Fibroblast of the conjunctiva (primary cell): ENCODE measurements at regions not wholly inside any gene's neighbourhood (a gene's known extent, or its start where the extent isn't known, plus 50 kb on each side); places are given as distances from the start of the nearest gene placed in this dataset.
"Not testable (repeated sequence)": the region's sequence is repeated elsewhere in the genome, so short reads cannot be mapped to it uniquely, and the experiment has no call there.

Experiments
- DNase-seq: peaks from one replicate; pipeline ENCODE4 v3.0.0-alpha.2; 2010; ENCODE audit warnings: low read depth

- DNase-seq: peak; percentile 43
Measured at GRCh38 chr10:27388761-27389399, 115.2 kb upstream of the RAB18 start.

GRCh38 chr10:27383595-27384542 is 120.2 kb upstream of the RAB18 start:
- no peak for DNase-seq

GRCh38 chr10:27382176-27382575 is 121.9 kb upstream of the RAB18 start:
- no peak for DNase-seq

GRCh38 chr10:27380929-27381358 is 123.2 kb upstream of the RAB18 start:
- DNase-seq: no peak

GRCh38 chr10:27379041-27379440 is 125.1 kb upstream of the RAB18 start:
- DNase-seq: not testable (repeated sequence)

GRCh38 chr10:27373566-27374160 is 130.4 kb upstream of the RAB18 start:
- no peak for DNase-seq

- no peak for DNase-seq
Measured at GRCh38 chr10:27372095-27372494, 131.5 kb upstream of the ACBD5 start.

GRCh38 chr10:27371375-27371774 is 130.8 kb upstream of the ACBD5 start:
- DNase-seq: not testable (repeated sequence)

- no peak for DNase-seq
Measured at GRCh38 chr10:27369880-27370279, 129.3 kb upstream of the ACBD5 start.

- no peak for DNase-seq
Measured at GRCh38 chr10:27368706-27369105, 128.1 kb upstream of the ACBD5 start.

GRCh38 chr10:27366769-27367168 is 126.2 kb upstream of the ACBD5 start:
- no peak for DNase-seq

GRCh38 chr10:27364028-27364427 is 123.4 kb upstream of the ACBD5 start:
- no peak for DNase-seq

GRCh38 chr10:27360581-27361172 is 120.1 kb upstream of the ACBD5 start:
- DNase-seq: peak; percentile 41

- no peak for DNase-seq
Measured at GRCh38 chr10:27359792-27360355, 119.3 kb upstream of the ACBD5 start.

- no peak for DNase-seq
Measured at GRCh38 chr10:27356738-27357137, 116.1 kb upstream of the ACBD5 start.

- DNase-seq: no peak
Measured at GRCh38 chr10:27355918-27356573, 115.4 kb upstream of the ACBD5 start.

GRCh38 chr10:27354643-27355270 is 114.2 kb upstream of the ACBD5 start:
- DNase-seq: not testable (repeated sequence)

- DNase-seq: not testable (repeated sequence)
Measured at GRCh38 chr10:27354100-27354499, 113.5 kb upstream of the ACBD5 start.

GRCh38 chr10:27349987-27350386 is 109.4 kb upstream of the ACBD5 start:
- no peak for DNase-seq

- not testable (repeated sequence) for DNase-seq
Measured at GRCh38 chr10:27347827-27348207, 107.2 kb upstream of the ACBD5 start.

- DNase-seq: no peak
Measured at GRCh38 chr10:27345455-27345920, 104.9 kb upstream of the ACBD5 start.
